K562 (cell line): ENCODE measurements at regions not wholly inside any gene's neighbourhood (a gene's known extent, or its start where the extent isn't known, plus 50 kb on each side); places are given as distances from the start of the nearest gene placed in this dataset.

Experiments
- CTCF ChIP-seq, 3 experiments: IDR thresholded peaks in 2 of 3; conservative IDR thresholded peaks in 1 of 3; 2 replicates each; pipeline ENCODE4 v1.5.1; 2011 to 2012; ENCODE audit warnings: low read length in 3 of 3, mild to moderate bottlenecking in 3 of 3, control low read depth in 2 of 3, improper control_type of control experiment in 1 of 3, inconsistent platforms in 1 of 3, low read depth in 1 of 3, mixed read lengths in 1 of 3, moderate library complexity in 1 of 3; ENCODE audit not compliant: insufficient read depth in 2 of 3
- FOSL1 ChIP-seq: fragments of 200-800 bp; sonication (Bioruptor generic); conservative IDR thresholded peaks from 2 replicates; pipeline ENCODE4 v1.6.1; 2016; ENCODE audit warnings: missing genetic modification characterization, missing compliant biosample characterization
- MAX ChIP-seq: sonication (generic); formaldehyde crosslinking; IDR thresholded peaks from 2 replicates; pipeline ENCODE4 v1.9.0; 2022; ENCODE audit warnings: mild to moderate bottlenecking, missing genetic modification reagents
- MBD2 ChIP-seq: sonication (generic); IDR thresholded peaks from 2 replicates; pipeline ENCODE4 v1.6.1; 2016; ENCODE audit warnings: low read depth, borderline replicate concordance
- MYC ChIP-seq, 2 experiments: fragments of 250-450 bp in 1 of 2; sonication (Bioruptor Pico) in 1 of 2; IDR thresholded peaks; 2 replicates each; pipeline versions ENCODE4 v1.5.1 to v1.6.1; 2012 to 2021; ENCODE audit warnings: low read depth in 2 of 2, borderline replicate concordance in 1 of 2, improper control_type of control experiment in 1 of 2, low read length in 1 of 2, mild to moderate bottlenecking in 1 of 2, moderate library complexity in 1 of 2
- NFYB ChIP-seq: IDR thresholded peaks from 2 replicates; pipeline ENCODE4 v1.6.1; 2011; ENCODE audit warnings: mild to moderate bottlenecking, moderate library complexity; ENCODE audit not compliant: insufficient read length; ENCODE audit errors: extremely low read depth
- SUPT5H ChIP-seq: fragments of 450-650 bp; IDR thresholded peaks from 2 replicates; pipeline ENCODE4 v1.6.1; 2016

- TF ChIP-seq SUPT5H (no peak), CTCF (IDR thresholded peaks at IDR 0.05 in 2 of 3, conservative IDR thresholded peaks at IDR 0.05 in 1 of 3; ENCODE audit: insufficient read depth in 2 of 3, low read depth in 1 of 3, low read length in 3 of 3) (no peak), MBD2 (no peak), NFYB (no peak), MYC (IDR thresholded peaks at IDR 0.05; ENCODE audit: low read depth, low read length) (no peak), MYC (CRISPR knock-in tag; IDR thresholded peaks at IDR 0.05; ENCODE audit: borderline replicate concordance, low read depth) (no peak), FOSL1 (tag) (no peak), MAX (no peak)
Measured at GRCh38 chr3:75082845-75083244, 468.4 kb upstream of the CNTN3 start.
